Body of pancreas (tissue), 4 donors: ENCODE measurements at regions not wholly inside any gene's neighbourhood (a gene's known extent, or its start where the extent isn't known, plus 50 kb on each side); places are given as distances from the start of the nearest gene placed in this dataset.

ENCODE experiments used
- ATAC-seq: fragments of 150-250 bp; one replicate; pipeline ENCODE4 v1.9.1; 2016
- DNase-seq, 4 donors: peaks; one replicate each; pipeline ENCODE4 v3.0.0-alpha.2; 2019
- H3K27ac ChIP-seq, 4 donors: fragments of 200-600 bp; sonication (generic); 1 replicate in 3 of 4; 2 replicates in 1 of 4; pipeline versions ENCODE4 v1.5.1 to v1.6.1; 2016 to 2019; ENCODE audit warnings: mild to moderate bottlenecking in 1 of 4, mixed read lengths in 1 of 4, moderate library complexity in 1 of 4
- H3K27me3 ChIP-seq, 2 donors: fragments of 200-600 bp; sonication (generic); one replicate each; pipeline ENCODE4 v1.6.0; 2016; ENCODE audit warnings: mild to moderate bottlenecking in 1 of 2
- H3K36me3 ChIP-seq, 2 donors: fragments of 200-600 bp; sonication (generic); replicated peaks in 1 of 2; 2 replicates each; pipeline ENCODE4 v1.5.1; 2016; ENCODE audit warnings: low read depth in 2 of 2; ENCODE audit not compliant: insufficient read depth in 1 of 2
- H3K4me1 ChIP-seq: fragments of 200-600 bp; sonication (generic); one replicate; pipeline ENCODE4 v1.6.0; 2016
- H3K4me3 ChIP-seq, 2 donors: fragments of 200-600 bp; sonication (generic); 1 replicate in 1 of 2; 2 replicates in 1 of 2; pipeline ENCODE4 v1.5.1; 2016 to 2019
- H3K9me3 ChIP-seq, 3 donors: fragments of 200-600 bp; sonication (generic); 1 replicate in 2 of 3; 2 replicates in 1 of 3; pipeline ENCODE4 v1.5.1; 2016
- CTCF ChIP-seq, 7 experiments: fragments of 450-650 bp in 4 of 7; fragments of 200-600 bp in 3 of 7; sonication (generic) in 3 of 7; IDR thresholded peaks; one replicate each; pipeline ENCODE4 v1.5.1; 2016 to 2019; ENCODE audit warnings: antibody characterized with exemption in 7 of 7
- POLR2A ChIP-seq, 3 donors: fragments of 450-650 bp; IDR thresholded peaks; one replicate each; pipeline ENCODE4 v1.6.1; 2016; ENCODE audit warnings: antibody characterized with exemption in 3 of 3, mild to moderate bottlenecking in 2 of 3
- WGBS, 2 donors: methylation state at CpG; one replicate each; pipeline ENCODE4 v1.1.5; 2017; 5-methylcytosine and 5-hydroxymethylcytosine counted together
- intact Hi-C: fragments of 100-400 bp; cut with DNase I; formaldehyde crosslinking; loops from one replicate; pipeline ENCODE4 v1.15.1; 2023

GRCh38 chr6:93584300-93584699 is 164.9 kb upstream of the EPHA7 start:
- no peak for ATAC-seq
- no peaks in the 10 kb centered on the region for H3K36me3 ChIP-seq
- H3K27me3 ChIP-seq: no peaks in the 10 kb centered on the region
- no peak overlapping the region for H3K4me3 ChIP-seq
- TF ChIP-seq POLR2A (IDR thresholded peaks at IDR 0.05) (no peak), CTCF (IDR thresholded peaks at IDR 0.05) (no peak)
- no peaks in the 10 kb centered on the region for H3K4me1 ChIP-seq
- no peak overlapping the region for H3K27ac ChIP-seq
- no peaks in the 10 kb centered on the region for H3K9me3 ChIP-seq
- intact Hi-C loops: no loop called here
- DNase-seq: no peak

GRCh38 chr6:93581371-93581770 is 162.0 kb upstream of the EPHA7 start:
- intact Hi-C loops: no loop called here
- Histone ChIP-seq H3K27me3 (no peaks in the 10 kb centered on the region), H3K9me3 (no peaks in the 10 kb centered on the region), H3K4me3 (no peak overlapping the region), H3K36me3 (no peaks in the 10 kb centered on the region), H3K27ac (no peak overlapping the region), H3K4me1 (no peaks in the 10 kb centered on the region)
- 64 to 66% methylated on average over 4 of the region's 4 CpGs for WGBS, 2 donors
- DNase-seq: no peak
- no peak for ATAC-seq
- TF ChIP-seq POLR2A (IDR thresholded peaks at IDR 0.05): no peak
- no peak for TF ChIP-seq CTCF (IDR thresholded peaks at IDR 0.05)

GRCh38 chr6:93580446-93580845 is 161.1 kb upstream of the EPHA7 start:
- H3K4me3 ChIP-seq: no peak overlapping the region
- H3K27me3 ChIP-seq: no peaks in the 10 kb centered on the region
- no peak for TF ChIP-seq CTCF (IDR thresholded peaks at IDR 0.05)
- no peak for TF ChIP-seq POLR2A (IDR thresholded peaks at IDR 0.05)
- ATAC-seq (no peak), DNase-seq (no peak)
- H3K27ac ChIP-seq: no peak overlapping the region
- intact Hi-C loops: no loop called here
- no peaks in the 10 kb centered on the region for H3K4me1 ChIP-seq
- no peaks in the 10 kb centered on the region for H3K36me3 ChIP-seq
- 6 to 20% methylated on average over 2 of the region's 2 CpGs for WGBS, 2 donors
- H3K9me3 ChIP-seq: no peaks in the 10 kb centered on the region

- WGBS, 2 donors: 71 to 72% methylated on average over 3 of the region's 3 CpGs
- Histone ChIP-seq H3K36me3 (no peaks in the 10 kb centered on the region), H3K27ac (no peak overlapping the region), H3K4me3 (no peak overlapping the region), H3K4me1 (no peaks in the 10 kb centered on the region), H3K9me3 (no peaks in the 10 kb centered on the region), H3K27me3 (no peaks in the 10 kb centered on the region)
- intact Hi-C loops: no loop called here
- DNase-seq (no peak), ATAC-seq (no peak)
- TF ChIP-seq POLR2A (IDR thresholded peaks at IDR 0.05) (no peak), CTCF (IDR thresholded peaks at IDR 0.05) (no peak)
These were observed 156.3 kb upstream of the EPHA7 start for GRCh38 chr6:93575495-93576267.

- 67 to 71% methylated on average over 2 of the region's 2 CpGs for WGBS, 2 donors
- ATAC-seq (no peak), DNase-seq (no peak)
- TF ChIP-seq CTCF (IDR thresholded peaks at IDR 0.05) (no peak), POLR2A (IDR thresholded peaks at IDR 0.05) (no peak)
- H3K9me3 ChIP-seq: no peaks in the 10 kb centered on the region
- no peak overlapping the region for H3K27ac ChIP-seq
- intact Hi-C loops: no loop called here
- H3K27me3 ChIP-seq: no peaks in the 10 kb centered on the region
- H3K36me3 ChIP-seq: no peaks in the 10 kb centered on the region
- H3K4me1 ChIP-seq: no peaks in the 10 kb centered on the region
- no peak overlapping the region for H3K4me3 ChIP-seq
These were observed 154.9 kb upstream of the EPHA7 start for GRCh38 chr6:93574299-93574698.
